ENCODE measurements at regions not wholly inside any gene's neighbourhood (a gene's known extent, or its start where the extent isn't known, plus 50 kb on each side); places are given as distances from the start of the nearest gene placed in this dataset.

DNA sequence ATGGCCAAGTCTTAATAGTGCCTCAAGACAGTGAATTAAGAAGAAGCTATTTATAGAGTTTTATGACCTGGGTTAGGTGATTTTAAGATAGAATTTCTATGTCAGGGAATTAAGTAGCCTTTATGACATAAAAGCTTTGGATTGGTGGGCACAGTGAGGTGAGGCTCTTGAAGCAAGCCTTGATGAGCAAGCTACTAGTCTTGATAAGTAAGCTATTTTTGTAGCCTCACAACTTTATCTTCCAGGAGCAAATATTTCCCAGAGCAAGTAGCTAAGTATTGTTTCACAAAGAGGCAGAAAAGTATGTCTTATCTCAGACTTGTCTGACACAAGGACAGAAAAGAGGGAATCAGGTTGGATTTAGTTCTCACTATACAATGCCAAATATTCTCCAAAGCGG is 491.7 kb upstream of the RASGRP1 start:
- H3K9me3 Mint-ChIP-seq = no peaks in the 10 kb centered on the region
- H3K27ac Mint-ChIP-seq = no peak overlapping the region
- no peak overlapping the region for H3K4me3 Mint-ChIP-seq
- no peaks in the 10 kb centered on the region for H3K27me3 Mint-ChIP-seq
- H3K36me3 Mint-ChIP-seq (ENCODE audit: low read depth) = no peaks in the 10 kb centered on the region
- no peaks in the 10 kb centered on the region for H3K4me1 Mint-ChIP-seq (ENCODE audit: low read depth)
- intact Hi-C loops (cut with micrococcal nuclease) = no loop called here

DNA sequence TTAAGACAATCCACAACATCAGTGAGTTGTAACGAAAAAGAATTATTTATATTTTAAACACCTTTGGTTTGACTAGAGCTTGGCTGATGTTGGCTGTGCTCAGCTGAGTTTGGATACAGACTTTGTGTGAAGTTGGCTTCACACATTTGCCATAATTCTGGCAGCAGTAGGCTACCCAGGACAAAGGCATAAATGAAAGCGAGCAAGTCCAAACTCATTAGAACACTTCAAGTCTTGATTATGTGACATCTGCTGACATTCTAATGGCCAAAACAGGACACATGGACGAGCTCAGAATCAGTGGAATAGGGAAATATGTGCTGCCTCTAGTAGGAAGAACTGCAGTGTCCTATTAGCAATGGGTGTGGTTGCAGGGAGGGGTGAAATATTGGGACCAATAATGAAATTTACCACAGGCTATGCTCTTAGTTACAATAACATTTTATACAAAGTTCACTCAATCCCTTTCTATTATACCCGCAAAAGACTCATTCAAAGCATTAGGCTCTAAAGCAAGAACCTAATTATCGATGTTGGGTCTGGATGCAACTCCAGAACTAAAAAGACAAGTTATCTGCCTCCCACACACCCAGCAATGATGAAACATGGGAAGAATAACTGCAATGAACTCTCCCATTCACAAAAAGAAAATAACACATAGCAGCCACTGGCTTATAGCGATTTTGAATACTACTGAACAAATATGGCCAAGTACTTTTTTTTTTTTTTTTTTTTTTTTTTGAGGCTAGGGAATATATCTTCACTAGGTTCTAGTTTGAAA is 493.9 kb upstream of the RASGRP1 start:
- intact Hi-C loops (cut with micrococcal nuclease) = no loop called here
- Mint-ChIP-seq H3K36me3 (ENCODE audit: low read depth) (no peaks in the 10 kb centered on the region), H3K4me3 (no peak overlapping the region), H3K27me3 (no peaks in the 10 kb centered on the region), H3K9me3 (no peaks in the 10 kb centered on the region), H3K27ac (no peak overlapping the region), H3K4me1 (ENCODE audit: low read depth) (no peaks in the 10 kb centered on the region)

DNA sequence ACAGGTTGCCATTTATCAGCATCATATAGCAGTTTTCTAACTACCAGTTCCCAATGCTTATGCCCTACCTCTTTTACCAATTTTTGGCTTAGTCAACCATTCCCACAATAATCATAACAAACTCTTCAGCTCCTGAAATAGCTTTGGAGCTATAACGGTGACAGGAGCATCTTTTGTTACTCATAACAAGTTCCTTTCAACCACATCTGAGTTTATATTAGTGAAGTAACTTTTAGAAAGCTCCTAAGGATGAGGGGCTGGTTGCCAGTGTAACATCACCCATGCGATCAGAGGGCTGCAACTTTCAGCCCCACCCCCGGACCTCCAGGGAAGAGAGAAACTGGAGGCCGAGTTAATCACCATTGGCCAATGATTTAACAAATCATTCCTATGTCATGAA is 495.3 kb upstream of the RASGRP1 start:
- H3K36me3 Mint-ChIP-seq (ENCODE audit: low read depth) = no peaks in the 10 kb centered on the region
- intact Hi-C loops (cut with micrococcal nuclease) = no loop called here
- no peaks in the 10 kb centered on the region for H3K9me3 Mint-ChIP-seq
- no peaks in the 10 kb centered on the region for H3K4me1 Mint-ChIP-seq (ENCODE audit: low read depth)
- H3K4me3 Mint-ChIP-seq = no peak overlapping the region
- H3K27ac Mint-ChIP-seq = no peak overlapping the region
- no peaks in the 10 kb centered on the region for H3K27me3 Mint-ChIP-seq

DNA sequence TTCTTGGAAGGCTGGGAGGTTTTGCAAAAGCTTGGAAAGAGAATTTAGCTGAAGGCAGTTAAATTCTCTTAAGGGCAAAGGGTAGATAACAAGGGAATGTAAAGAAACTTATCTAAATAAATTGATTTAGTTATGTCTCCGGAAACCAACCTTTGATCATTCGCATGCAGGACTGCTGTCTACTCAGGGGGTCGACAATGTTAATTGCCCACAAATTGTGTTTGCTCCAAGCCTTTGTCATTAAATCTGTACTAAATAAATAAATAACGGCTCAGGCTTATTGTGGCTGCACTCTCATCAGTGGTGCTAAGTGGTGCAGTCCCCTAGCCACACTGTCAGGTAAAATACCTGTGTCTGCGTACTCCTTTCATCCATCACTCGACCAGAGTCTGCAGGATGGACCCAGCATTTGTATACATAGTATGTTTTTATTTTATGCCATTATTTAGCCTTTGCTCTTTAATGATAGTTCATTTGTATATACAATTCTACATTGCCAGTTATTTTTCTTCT is 497.4 kb upstream of the RASGRP1 start:
- Mint-ChIP-seq H3K9me3 (no peaks in the 10 kb centered on the region), H3K36me3 (ENCODE audit: low read depth) (no peaks in the 10 kb centered on the region), H3K4me1 (ENCODE audit: low read depth) (no peaks in the 10 kb centered on the region), H3K4me3 (no peak overlapping the region), H3K27ac (no peak overlapping the region), H3K27me3 (no peaks in the 10 kb centered on the region)
- intact Hi-C loops (cut with micrococcal nuclease) = no loop called here

DNA sequence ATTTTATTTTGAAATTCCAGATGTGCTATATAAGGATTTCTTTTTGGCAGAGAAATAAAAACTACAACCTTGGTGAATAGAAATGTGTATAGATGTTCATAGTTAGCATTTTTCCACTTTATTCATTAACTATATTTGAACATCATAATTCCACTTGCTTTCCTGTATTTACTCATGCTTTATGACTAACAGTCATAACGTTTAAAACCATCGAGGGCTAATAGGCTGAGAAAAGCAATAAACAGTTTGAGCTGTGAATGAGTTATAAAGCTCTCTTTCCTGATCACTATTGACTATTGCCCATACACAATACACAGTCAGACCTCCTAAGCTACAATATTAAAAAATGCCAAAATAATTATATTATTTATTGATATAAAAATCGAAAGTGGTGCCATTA is 502.1 kb upstream of the RASGRP1 start:
- H3K4me3 Mint-ChIP-seq = no peak overlapping the region
- no peak overlapping the region for H3K27ac Mint-ChIP-seq
- H3K36me3 Mint-ChIP-seq (ENCODE audit: low read depth) = no peaks in the 10 kb centered on the region
- H3K27me3 Mint-ChIP-seq = no peaks in the 10 kb centered on the region
- H3K4me1 Mint-ChIP-seq (ENCODE audit: low read depth) = no peaks in the 10 kb centered on the region
- H3K9me3 Mint-ChIP-seq = no peaks in the 10 kb centered on the region
- intact Hi-C loops (cut with micrococcal nuclease) = no loop called here

DNA sequence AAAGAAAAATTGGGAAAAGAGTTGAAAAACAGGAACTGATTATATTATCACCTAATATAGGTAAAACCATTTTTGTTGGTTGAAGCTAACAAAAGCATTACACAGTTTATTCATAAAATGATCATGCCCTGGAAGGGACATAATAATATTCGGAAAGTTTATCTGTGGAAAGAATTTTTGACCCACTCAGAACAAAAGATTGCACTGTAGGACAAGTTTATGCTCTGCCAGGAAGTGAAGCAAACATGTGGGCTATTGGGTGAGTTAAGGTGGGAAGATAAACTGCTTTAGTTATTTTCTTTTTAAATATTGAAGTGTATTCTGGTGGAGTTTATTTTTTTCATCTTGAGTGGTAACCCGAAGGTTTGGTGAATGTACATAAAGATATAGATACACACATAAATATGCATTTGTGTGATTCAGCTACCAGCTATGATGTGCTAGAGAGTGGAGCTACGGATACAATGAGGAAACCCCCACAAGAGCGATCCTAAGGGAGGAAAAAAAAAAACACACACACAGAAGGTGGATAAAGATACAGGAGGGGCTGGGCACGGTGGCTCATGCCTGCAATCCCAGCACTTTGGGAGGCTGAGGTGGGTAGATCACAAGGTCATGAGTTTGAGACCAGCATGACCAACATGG is 506.4 kb upstream of the THBS1 start:
- Mint-ChIP-seq H3K27me3 (no peaks in the 10 kb centered on the region), H3K4me1 (ENCODE audit: low read depth) (peaks cover 10% of the 10 kb centered on the region), H3K4me3 (no peak overlapping the region), H3K27ac (no peak overlapping the region), H3K9me3 (no peaks in the 10 kb centered on the region), H3K36me3 (ENCODE audit: low read depth) (no peaks in the 10 kb centered on the region)
- intact Hi-C loops (cut with micrococcal nuclease) = no loop called here

DNA sequence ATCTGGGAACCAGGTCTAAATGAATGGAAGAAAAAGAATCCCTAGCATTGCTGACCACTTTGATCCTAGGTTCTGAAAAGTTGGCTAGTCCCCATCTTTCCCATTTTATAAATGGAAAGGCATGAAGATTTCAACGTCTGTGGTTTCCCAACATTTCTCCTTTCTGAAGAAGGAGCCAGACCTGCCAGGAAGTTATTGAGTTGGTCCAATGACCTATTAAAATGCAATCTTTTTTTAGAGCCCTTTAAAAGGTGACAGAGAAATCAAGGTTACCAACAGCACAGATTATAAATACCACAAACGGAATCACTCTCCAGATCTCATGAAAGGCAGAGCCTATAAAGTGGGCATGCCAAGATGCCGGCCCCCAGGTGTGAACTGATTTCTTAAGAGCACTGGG is 505.6 kb upstream of the THBS1 start:
- Mint-ChIP-seq H3K4me1 (ENCODE audit: low read depth) (peaks cover 10% of the 10 kb centered on the region), H3K4me3 (no peak overlapping the region), H3K27me3 (no peaks in the 10 kb centered on the region), H3K27ac (no peak overlapping the region), H3K36me3 (ENCODE audit: low read depth) (no peaks in the 10 kb centered on the region), H3K9me3 (no peaks in the 10 kb centered on the region)
- intact Hi-C loops (cut with micrococcal nuclease) = no loop called here

DNA sequence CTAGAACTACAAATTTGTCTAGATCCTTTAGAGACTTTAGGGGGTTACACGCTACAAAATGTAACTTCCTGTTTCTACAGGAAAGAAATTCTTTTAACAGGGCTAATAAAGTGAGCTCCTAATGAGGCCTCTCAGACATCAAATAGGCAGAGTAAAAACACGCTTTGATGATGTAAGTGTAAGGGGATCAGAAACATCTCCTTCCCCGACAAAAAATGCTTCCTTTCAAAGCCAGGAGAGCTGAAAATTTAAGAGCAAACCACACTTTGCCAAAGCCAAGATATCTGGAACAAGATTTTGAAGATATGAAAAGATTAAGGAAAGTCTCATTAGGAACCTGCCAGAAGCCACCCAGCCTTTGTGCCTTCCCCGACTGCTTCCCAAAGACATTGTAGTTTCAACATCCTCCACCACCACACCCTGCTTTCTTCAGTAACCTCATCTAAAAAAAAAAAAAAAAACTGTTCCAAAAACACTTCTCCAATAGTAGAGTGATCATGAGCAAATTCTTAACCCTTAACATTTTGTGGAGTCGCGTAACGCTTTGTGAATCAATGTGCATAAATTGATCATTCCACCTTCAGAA is 505.0 kb upstream of the THBS1 start:
- H3K27me3 Mint-ChIP-seq = no peaks in the 10 kb centered on the region
- no peak overlapping the region for H3K4me3 Mint-ChIP-seq
- H3K27ac Mint-ChIP-seq = no peak overlapping the region
- peaks cover 10% of the 10 kb centered on the region for H3K4me1 Mint-ChIP-seq (ENCODE audit: low read depth)
- intact Hi-C loops (cut with micrococcal nuclease) = no loop called here
- H3K9me3 Mint-ChIP-seq = no peaks in the 10 kb centered on the region
- H3K36me3 Mint-ChIP-seq (ENCODE audit: low read depth) = no peaks in the 10 kb centered on the region

DNA sequence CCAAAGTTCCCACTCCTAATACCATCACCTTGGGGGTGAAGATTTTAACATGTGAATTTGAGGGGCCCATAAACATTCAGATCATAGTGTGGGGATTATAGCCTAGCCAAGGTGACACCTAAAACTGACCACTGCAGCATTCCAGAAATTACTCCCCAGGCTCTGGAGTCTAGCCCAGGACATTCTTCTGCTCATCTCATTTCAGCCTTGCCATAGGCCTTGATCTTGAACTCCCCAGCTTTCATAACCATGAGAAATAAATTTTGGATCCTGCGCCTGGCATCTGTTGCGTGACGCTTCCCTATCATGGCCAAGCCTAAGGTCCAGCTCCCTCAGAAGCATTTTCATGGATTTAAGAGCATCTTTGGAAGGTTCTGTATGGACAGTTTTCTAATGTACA is 502.9 kb upstream of the THBS1 start:
- Mint-ChIP-seq H3K4me3 (no peak overlapping the region), H3K9me3 (no peaks in the 10 kb centered on the region), H3K4me1 (ENCODE audit: low read depth) (peaks cover 16% of the 10 kb centered on the region), H3K27ac (no peak overlapping the region), H3K27me3 (no peaks in the 10 kb centered on the region), H3K36me3 (ENCODE audit: low read depth) (no peaks in the 10 kb centered on the region)
- intact Hi-C loops (cut with micrococcal nuclease) = no loop called here

DNA sequence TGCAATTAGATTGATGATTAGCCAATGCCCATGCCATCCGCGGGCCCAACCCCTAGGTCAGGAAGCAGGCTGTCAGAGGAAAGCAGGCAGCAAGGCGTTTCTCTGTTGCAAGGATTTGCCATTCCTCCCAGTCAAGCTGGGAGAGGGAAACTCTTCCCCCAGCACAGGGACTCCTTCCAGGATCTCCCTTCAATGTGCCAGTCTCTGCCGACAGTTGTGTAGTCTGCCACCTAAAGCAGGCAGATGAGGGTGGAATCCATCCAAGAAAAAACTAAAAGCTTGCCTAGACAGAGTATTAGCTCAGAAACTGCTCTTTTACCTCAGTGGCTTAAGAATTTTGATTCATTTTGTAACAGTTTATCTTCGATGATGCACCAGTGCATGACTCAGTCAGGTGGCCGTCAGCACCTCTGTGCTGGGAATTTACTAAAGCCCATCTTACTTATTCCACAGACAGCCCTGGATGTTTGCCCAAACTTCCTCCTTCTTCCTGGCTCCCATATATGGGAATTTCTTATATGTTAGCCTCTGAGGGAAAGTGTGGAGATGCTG is 501.5 kb upstream of the THBS1 start:
- Mint-ChIP-seq H3K36me3 (ENCODE audit: low read depth) (no peaks in the 10 kb centered on the region), H3K4me1 (ENCODE audit: low read depth) (peaks cover 25% of the 10 kb centered on the region), H3K27me3 (no peaks in the 10 kb centered on the region), H3K4me3 (no peak overlapping the region), H3K9me3 (no peaks in the 10 kb centered on the region), H3K27ac (no peak overlapping the region)
- intact Hi-C loops (cut with micrococcal nuclease) = no loop called here

DNA sequence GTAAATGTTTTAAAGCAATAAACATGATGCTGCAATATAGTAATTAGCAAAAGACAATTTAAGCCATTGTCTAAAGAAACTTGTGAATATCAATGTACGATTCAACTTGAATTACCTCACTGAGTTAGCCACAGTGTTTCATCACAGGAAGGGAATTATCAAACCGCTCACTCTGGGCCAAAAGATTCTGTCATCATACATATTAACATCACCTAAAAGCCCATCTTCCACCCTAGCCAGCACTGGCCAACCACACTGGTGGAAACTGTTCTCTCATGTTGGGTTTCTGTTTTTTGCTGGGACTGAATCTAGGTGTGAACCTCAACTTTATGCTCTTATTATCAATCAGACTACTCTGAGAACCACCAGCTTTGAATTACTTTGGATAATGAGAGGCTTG is 497.7 kb upstream of the THBS1 start:
- H3K9me3 Mint-ChIP-seq = no peaks in the 10 kb centered on the region
- intact Hi-C loops (cut with micrococcal nuclease) = no loop called here
- H3K27me3 Mint-ChIP-seq = no peaks in the 10 kb centered on the region

DNA sequence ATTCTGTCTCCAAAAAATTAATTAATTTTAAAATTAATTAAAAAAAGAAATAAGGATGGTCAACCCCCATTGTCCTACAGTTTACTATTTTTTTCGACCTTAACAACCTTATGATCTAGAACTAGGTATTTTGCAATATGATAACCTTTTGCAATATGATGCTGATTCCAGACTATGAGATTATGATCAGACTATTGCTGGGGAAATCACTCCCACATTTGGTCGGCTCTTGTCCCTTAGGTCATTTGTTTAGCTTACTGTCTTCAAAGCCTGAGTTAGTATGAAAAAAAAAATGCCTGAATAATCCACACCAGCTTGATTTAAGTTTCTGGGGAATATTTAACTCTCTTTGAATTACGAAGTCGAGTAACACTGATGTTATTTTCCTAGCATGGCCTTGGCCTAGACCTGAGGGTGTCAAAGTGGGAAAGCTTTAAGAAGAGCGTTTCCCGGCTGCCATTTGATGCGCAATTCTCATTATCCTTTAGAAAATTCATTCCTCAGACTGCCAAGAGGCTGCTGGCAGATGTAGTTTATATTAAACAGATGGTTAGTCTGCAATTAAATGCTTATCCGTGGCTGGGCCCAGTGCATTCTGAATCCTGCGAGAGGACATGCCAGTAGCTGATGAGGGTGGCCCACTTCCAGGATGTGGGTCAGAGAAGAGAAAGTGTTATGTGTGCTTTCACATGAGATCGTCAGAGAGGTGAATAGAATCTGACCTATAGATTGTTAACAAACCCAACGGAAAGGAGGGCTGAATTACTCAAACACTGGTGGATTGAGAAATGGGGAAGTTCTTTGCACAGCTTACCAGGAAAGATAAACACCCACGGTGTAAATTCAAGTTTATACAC is 496.0 kb upstream of the THBS1 start:
- Mint-ChIP-seq H3K27me3 (peaks cover 1% of the 10 kb centered on the region), H3K27ac (no peak overlapping the region), H3K9me3 (no peaks in the 10 kb centered on the region), H3K4me3 (no peak overlapping the region), H3K4me1 (ENCODE audit: low read depth) (peaks cover 26% of the 10 kb centered on the region), H3K36me3 (ENCODE audit: low read depth) (no peaks in the 10 kb centered on the region)
- intact Hi-C loops (cut with micrococcal nuclease) = no loop called here

More for the DNA sequence above, 497.7 kb upstream of the THBS1 start:
- H3K36me3 Mint-ChIP-seq (ENCODE audit: low read depth) = no peaks in the 10 kb centered on the region
- no peak overlapping the region for H3K4me3 Mint-ChIP-seq
- peaks cover 26% of the 10 kb centered on the region for H3K4me1 Mint-ChIP-seq (ENCODE audit: low read depth)
- H3K27ac Mint-ChIP-seq = no peak overlapping the region

DNA sequence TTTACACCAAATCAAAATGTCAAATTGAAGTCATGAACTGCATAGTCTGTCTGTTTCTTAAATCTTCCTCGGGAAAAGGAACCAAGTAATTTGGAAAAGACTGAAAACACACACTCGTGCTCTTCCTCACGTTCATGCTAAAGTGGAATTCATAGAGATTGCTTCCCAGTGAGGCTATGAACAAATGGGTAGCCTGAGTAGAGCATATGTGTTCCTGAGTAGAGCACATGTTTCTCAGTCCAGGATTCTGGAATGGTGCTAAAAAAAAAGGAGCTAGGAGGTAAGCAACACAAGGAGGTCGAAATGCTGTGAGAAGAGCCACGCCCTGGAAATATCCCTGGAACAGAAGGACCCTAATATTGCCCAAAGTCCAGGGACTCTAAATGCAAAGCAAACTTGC is 494.2 kb upstream of the THBS1 start:
- intact Hi-C loops (cut with micrococcal nuclease) = no loop called here
- Mint-ChIP-seq H3K27me3 (peaks cover 1% of the 10 kb centered on the region), H3K4me1 (ENCODE audit: low read depth) (peaks cover 26% of the 10 kb centered on the region), H3K27ac (no peak overlapping the region), H3K4me3 (no peak overlapping the region), H3K9me3 (no peaks in the 10 kb centered on the region), H3K36me3 (ENCODE audit: low read depth) (no peaks in the 10 kb centered on the region)

Data from dendritic cell treated with granulocyte-macrophage colony-stimulating factor and Interleukin-4, amounts not matched to agents 40 ng/mL and 50 ng/mL, for 4 days (primary cell).